ENCODE measurements at regions not wholly inside any gene's neighbourhood (a gene's known extent, or its start where the extent isn't known, plus 50 kb on each side); places are given as distances from the start of the nearest gene placed in this dataset.

- Mint-ChIP-seq H3K27ac (no peak overlapping the region), H3K36me3 (peaks cover 0 to 13% of the 10 kb centered on the region in 2 donors), H3K9me3 (peaks cover 10 to 13% of the 10 kb centered on the region in 2 donors)
- ATAC-seq: no peak
- DNase-seq (ENCODE audit: low spot score in 2 of 2): no peak
These were observed 1144.7 kb upstream of the PIK3C3 start for GRCh38 chr18:40810372-40810771.

DNA sequence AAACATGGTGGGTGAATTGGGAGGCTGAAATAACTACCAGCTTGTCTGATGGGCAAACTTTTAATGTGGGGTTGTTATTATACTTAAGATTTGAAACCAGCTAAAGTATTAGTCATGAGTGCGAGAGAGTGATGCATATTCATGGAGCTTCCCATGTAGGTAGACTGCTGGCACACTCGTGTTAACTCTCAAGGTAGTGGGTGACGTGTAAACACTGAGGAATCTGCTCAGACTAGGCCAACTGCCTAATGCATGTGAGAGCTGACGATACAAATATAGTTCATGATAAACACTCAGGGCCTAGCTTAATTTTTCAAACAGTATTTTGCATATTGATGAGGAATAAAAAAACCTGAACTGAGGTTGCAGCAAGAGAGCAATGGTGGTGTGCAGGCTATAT, 1165.7 kb upstream of the PIK3C3 start:
- ATAC-seq (no peak), DNase-seq (ENCODE audit: low spot score in 2 of 2) (no peak)
- H3K9me3 Mint-ChIP-seq: peaks cover 13 to 18% of the 10 kb centered on the region in 2 donors
- peaks cover 0 to 5% of the 10 kb centered on the region in 2 donors for H3K36me3 Mint-ChIP-seq
- H3K27ac Mint-ChIP-seq: no peak overlapping the region

DNA sequence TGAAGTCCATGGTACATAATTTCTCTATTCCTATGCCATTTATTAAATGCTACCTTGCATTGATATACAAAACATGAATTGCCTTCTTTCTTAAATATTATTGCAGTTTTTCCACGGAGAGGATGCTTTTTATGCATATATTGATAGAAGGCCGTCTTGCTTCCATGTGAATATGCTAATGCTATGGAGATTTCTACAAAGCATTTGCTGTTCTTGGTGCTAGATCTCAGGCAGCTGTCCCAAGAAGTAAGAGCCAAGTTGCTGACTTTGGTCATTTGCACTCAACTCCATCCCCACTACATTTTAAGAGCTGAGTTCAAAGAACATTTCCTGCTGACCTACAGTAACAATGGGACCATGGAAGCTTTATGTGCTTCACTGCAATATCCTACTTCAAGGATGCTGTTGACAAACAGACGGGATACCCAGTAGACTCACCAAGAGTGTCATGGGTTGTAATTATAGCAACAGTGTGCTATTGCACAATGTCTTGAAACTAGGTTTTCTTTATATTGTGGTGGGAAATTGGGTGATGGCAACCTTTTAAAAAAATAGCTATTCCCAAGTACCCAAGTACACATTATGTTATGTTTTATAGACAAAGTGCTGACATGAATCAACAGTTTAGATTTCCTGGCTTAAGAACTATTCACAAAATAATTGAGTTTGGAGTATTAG, 1172.4 kb upstream of the PIK3C3 start:
- no peak overlapping the region for H3K27ac Mint-ChIP-seq
- peaks cover 0 to 6% of the 10 kb centered on the region in 2 donors for H3K36me3 Mint-ChIP-seq
- no peak for DNase-seq (ENCODE audit: low spot score in 2 of 2)
- ATAC-seq: no peak
- peaks cover 20 to 24% of the 10 kb centered on the region in 2 donors for H3K9me3 Mint-ChIP-seq

DNA sequence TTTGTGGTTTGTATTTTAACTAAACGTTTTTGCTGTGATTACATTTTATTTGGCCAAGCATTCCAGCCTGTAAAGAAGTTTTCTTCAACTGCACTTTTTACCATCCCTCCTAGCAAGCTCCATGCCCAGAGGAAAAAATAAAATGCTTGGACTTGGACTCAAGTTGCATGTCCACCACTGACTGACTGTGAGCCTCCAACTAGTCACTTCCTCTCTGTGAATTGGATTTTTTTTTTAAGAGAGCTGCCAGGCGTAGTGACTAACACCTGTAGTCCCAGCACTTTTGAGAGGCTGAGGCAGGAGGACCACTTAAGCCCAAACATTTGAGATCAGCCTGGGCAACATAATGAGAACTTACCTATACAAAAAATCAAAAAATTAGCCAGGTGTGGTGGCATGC, 1185.2 kb upstream of the PIK3C3 start:
- DNase-seq (ENCODE audit: low spot score in 2 of 2): no peak
- no peak overlapping the region for H3K27ac Mint-ChIP-seq
- no peak for ATAC-seq
- peaks cover 12 to 19% of the 10 kb centered on the region in 2 donors for H3K9me3 Mint-ChIP-seq
- H3K36me3 Mint-ChIP-seq: no peaks in the 10 kb centered on the region

GRCh38 chr18:40760251-40760650, 1194.8 kb upstream of the PIK3C3 start:
- DNase-seq (ENCODE audit: low spot score in 2 of 2) (no peak), ATAC-seq (no peak)
- no peak overlapping the region for H3K27ac Mint-ChIP-seq
- H3K36me3 Mint-ChIP-seq: no peaks in the 10 kb centered on the region
- peaks cover 18 to 28% of the 10 kb centered on the region in 2 donors for H3K9me3 Mint-ChIP-seq

GRCh38 chr18:40754477-40754876, 1200.6 kb upstream of the PIK3C3 start:
- ATAC-seq: no peak
- Mint-ChIP-seq H3K27ac (no peak overlapping the region), H3K9me3 (peaks cover 27 to 33% of the 10 kb centered on the region in 2 donors), H3K36me3 (peaks cover 0 to 6% of the 10 kb centered on the region in 2 donors)
- no peak for DNase-seq (ENCODE audit: low spot score in 2 of 2)

DNA sequence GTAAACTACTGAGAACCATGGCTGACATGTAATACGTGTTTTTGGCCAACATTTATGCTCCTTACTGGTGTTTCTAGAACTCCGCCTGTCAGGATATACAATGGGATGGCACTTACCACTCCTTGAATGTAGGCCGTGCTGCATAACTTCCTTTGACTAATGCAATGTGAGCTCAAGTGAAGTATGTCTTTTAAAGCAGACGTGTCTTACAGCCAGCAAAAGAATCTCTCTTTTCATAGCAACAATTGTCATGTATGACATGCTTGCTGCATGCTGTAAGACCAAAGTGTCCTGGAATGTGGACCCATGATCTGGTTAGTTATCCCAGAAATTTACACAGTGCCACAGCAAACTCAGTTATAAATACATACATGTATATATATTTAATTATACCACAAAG, 1202.7 kb upstream of the PIK3C3 start:
- Mint-ChIP-seq H3K36me3 (peaks cover 0 to 6% of the 10 kb centered on the region in 2 donors), H3K27ac (no peak overlapping the region), H3K9me3 (peaks cover 23 to 28% of the 10 kb centered on the region in 2 donors)
- DNase-seq (ENCODE audit: low spot score in 2 of 2): no peak
- ATAC-seq: no peak

DNA sequence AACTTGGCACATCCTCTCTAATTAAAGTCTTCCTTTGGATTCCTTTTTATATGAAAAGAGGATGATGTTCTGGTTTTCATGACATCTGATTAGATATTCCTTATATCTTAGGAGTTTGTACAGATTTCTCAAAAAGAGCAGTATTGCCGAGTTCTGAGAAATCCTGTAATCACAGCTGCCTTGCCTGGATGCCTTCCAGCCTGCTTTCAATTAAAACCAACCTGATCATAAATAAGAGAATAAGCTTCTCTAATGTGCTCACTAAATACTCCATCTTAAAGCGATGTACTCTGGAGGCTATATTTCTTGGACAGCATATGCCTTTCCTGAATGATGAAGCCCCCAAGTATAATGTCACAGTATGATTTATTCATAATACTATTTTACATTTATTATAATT, 1203.8 kb upstream of the PIK3C3 start:
- Mint-ChIP-seq H3K9me3 (peaks cover 16 to 22% of the 10 kb centered on the region in 2 donors), H3K36me3 (peaks cover 0 to 6% of the 10 kb centered on the region in 2 donors), H3K27ac (no peak overlapping the region)
- no peak for ATAC-seq
- DNase-seq (ENCODE audit: low spot score in 2 of 2): no peak

- H3K36me3 Mint-ChIP-seq: no peaks in the 10 kb centered on the region
- no peak overlapping the region for H3K27ac Mint-ChIP-seq
- no peak for DNase-seq (ENCODE audit: low spot score in 2 of 2)
- no peak for ATAC-seq
- peaks cover 20 to 22% of the 10 kb centered on the region in 2 donors for H3K9me3 Mint-ChIP-seq
These were observed 1216.0 kb upstream of the PIK3C3 start for GRCh38 chr18:40739029-40739428.

- Mint-ChIP-seq H3K9me3 (peaks cover 20 to 22% of the 10 kb centered on the region in 2 donors), H3K27ac (no peak overlapping the region), H3K36me3 (no peaks in the 10 kb centered on the region)
- ATAC-seq: no peak
- no peak for DNase-seq (ENCODE audit: low spot score in 2 of 2)
These were observed 1216.6 kb upstream of the PIK3C3 start for GRCh38 chr18:40738321-40738880.

DNA sequence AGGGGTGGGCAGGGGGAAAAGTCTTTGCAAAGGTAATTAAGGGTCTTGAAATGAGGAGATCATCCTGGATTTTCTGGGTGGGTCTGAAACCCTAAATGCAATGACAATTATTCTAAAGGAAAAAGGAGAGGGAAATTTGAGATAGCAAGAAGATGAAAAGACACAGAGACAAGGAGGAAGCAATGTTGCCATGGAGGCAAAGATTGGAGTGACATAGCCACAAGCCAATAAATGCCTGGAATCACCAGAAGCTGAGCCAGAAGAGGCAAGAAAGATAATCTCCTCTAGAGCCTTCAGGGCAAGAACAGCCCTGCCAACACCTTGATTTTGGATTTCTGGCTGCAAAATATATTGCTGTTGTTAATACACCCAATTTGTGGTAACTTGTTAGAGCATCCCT, 1246.3 kb upstream of the PIK3C3 start:
- Mint-ChIP-seq H3K9me3 (peaks cover 15% of the 10 kb centered on the region in 2 donors), H3K27ac (no peak overlapping the region), H3K36me3 (no peaks in the 10 kb centered on the region)
- DNase-seq (ENCODE audit: low spot score in 2 of 2) (no peak), ATAC-seq (no peak)

GRCh38 chr18:40707797-40708196, 1247.2 kb upstream of the PIK3C3 start:
- H3K36me3 Mint-ChIP-seq: no peaks in the 10 kb centered on the region
- peaks cover 15% of the 10 kb centered on the region in 2 donors for H3K9me3 Mint-ChIP-seq
- no peak overlapping the region for H3K27ac Mint-ChIP-seq
- DNase-seq (ENCODE audit: low spot score in 2 of 2) (no peak), ATAC-seq (no peak)

DNA sequence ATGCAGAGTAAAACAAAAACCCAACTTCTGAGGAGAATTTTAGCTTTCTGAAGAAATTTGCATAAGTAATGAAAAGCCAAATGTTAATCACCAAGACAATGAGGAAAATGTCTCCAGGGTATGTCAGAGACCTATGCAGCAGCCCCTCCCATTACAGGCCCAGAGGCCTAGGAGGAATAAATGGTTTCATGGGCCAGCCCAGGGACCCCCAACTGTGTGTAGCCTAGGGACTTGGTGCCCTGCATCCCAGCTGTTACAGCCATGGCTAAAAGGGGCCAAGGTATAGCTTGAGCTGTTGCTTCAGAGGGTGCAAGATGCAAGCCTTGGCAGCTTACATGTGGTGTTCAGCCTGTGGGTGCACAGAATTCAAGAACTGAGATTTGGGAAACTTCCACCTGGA, 1256.9 kb upstream of the PIK3C3 start:
- ATAC-seq (no peak), DNase-seq (ENCODE audit: low spot score in 2 of 2) (no peak)
- Mint-ChIP-seq H3K9me3 (peaks cover 29 to 41% of the 10 kb centered on the region in 2 donors), H3K36me3 (peaks cover 0 to 9% of the 10 kb centered on the region in 2 donors), H3K27ac (no peak overlapping the region)

DNA sequence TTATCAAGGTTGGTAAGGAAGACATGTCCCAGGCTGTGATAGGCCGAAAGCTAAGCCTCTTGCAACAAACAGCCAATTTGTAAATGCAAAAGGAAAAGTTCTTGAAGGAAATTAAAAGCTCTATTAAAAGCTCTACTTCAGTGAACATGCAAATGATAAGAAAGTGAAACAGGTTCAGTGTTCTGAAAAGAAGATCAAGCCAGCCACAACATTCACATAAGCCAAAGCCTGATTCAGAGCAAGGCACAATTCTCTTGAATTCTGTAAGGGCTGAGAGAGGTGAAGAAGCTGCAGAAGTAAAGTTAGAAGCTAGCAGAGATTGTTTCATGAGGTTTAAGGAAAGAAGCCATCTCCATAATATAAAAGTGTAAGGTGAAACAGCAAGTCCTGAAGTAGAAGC, 1259.5 kb upstream of the PIK3C3 start:
- DNase-seq (ENCODE audit: low spot score in 2 of 2): no peak
- Mint-ChIP-seq H3K27ac (no peak overlapping the region), H3K36me3 (peaks cover 0 to 9% of the 10 kb centered on the region in 2 donors), H3K9me3 (peaks cover 23 to 34% of the 10 kb centered on the region in 2 donors)
- ATAC-seq: no peak

DNA sequence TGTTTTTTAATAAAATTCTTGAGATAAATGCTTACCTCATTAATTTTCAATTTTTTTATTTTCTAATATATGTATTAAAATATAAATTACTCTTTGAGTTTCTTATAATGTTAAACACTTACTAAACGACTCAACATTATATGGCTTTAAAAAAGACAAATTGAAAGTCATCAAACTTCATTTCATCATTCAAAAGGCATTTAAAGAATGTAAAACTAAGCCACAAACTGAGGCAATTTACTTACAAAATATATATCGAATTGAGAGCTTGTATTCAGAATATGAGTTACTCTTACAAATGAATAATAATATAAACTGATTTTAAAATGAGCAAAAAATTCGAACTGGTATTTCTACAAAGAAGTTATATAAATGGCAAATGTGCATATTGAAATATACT, 1262.2 kb upstream of the PIK3C3 start:
- H3K36me3 Mint-ChIP-seq: peaks cover 0 to 7% of the 10 kb centered on the region in 2 donors
- ATAC-seq: no peak
- no peak overlapping the region for H3K27ac Mint-ChIP-seq
- peaks cover 23 to 32% of the 10 kb centered on the region in 2 donors for H3K9me3 Mint-ChIP-seq
- DNase-seq (ENCODE audit: low spot score in 2 of 2): no peak

GRCh38 chr18:40690062-40690461, 1265.0 kb upstream of the PIK3C3 start:
- peaks cover 0 to 4% of the 10 kb centered on the region in 2 donors for H3K36me3 Mint-ChIP-seq
- H3K9me3 Mint-ChIP-seq: peaks cover 13 to 30% of the 10 kb centered on the region in 2 donors
- ATAC-seq (no peak), DNase-seq (ENCODE audit: low spot score in 2 of 2) (no peak)
- H3K27ac Mint-ChIP-seq: no peak overlapping the region

GRCh38 chr18:40687399-40687798, 1267.6 kb upstream of the PIK3C3 start:
- no peak for DNase-seq (ENCODE audit: low spot score in 2 of 2)
- H3K27ac Mint-ChIP-seq: no peak overlapping the region
- no peak for ATAC-seq
- peaks cover 0 to 4% of the 10 kb centered on the region in 2 donors for H3K36me3 Mint-ChIP-seq
- peaks cover 13 to 24% of the 10 kb centered on the region in 2 donors for H3K9me3 Mint-ChIP-seq

DNA sequence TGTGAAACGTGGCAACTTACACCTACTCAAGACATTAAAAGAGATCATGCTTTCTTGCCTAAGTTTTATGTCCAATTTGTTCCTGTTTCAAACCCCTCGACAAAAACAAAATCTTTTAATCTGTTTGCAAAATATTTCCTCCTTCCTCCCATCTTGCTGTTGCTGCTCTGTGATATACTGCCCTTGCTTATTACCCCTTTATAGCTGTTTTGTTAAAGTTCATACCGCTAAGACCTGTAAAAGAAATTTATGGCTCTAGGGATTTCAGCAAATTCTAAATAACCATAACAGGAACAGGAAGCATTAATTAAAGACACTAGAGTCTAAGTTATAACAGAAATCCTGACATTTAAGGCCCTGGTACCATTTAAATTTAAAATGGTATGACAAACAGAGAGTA, 1268.2 kb upstream of the PIK3C3 start:
- Mint-ChIP-seq H3K36me3 (peaks cover 0 to 7% of the 10 kb centered on the region in 2 donors), H3K27ac (no peak overlapping the region), H3K9me3 (peaks cover 18 to 29% of the 10 kb centered on the region in 2 donors)
- no peak for DNase-seq (ENCODE audit: low spot score in 2 of 2)
- no peak for ATAC-seq

Data from activated naive CD4-positive, alpha-beta T cell treated with anti-CD3 and anti-CD28 coated beads, Interleukin-2, amount 50 U/mL, for 72 hours (primary cell).